GM12872 (cell line): ENCODE measurements at regions not wholly inside any gene's neighbourhood (a gene's known extent, or its start where the extent isn't known, plus 50 kb on each side); places are given as distances from the start of the nearest gene placed in this dataset.

Source experiments
- TF ChIP-seq, protein P1 (sequence below): IDR thresholded peaks from 3 replicates; pipeline ENCODE4 v1.5.1; 2011; ENCODE audit warnings: low read depth, mild to moderate bottlenecking, low read length, moderate library complexity; ENCODE audit not compliant: insufficient read depth

DNA sequence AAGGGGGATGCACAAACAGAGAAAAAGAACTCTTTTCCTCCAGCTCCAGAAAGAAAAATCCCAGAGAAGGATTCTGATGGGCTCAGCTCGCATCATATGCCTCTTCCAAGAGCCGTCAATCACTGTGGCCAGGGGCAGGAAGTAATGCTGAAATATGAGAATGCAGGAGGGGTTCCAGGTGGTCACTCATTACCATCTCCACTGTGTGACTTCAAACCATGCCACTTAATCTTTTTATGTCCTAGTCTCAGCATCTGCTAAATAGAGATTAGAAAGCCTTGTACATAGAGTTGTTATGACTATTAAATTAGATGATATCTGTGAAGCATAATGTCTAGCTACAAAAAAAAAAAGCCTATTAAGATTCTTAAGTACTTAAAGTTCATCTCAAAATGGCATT, 65.6 kb upstream of the FICD start:
- TF ChIP-seq, protein P1, sequence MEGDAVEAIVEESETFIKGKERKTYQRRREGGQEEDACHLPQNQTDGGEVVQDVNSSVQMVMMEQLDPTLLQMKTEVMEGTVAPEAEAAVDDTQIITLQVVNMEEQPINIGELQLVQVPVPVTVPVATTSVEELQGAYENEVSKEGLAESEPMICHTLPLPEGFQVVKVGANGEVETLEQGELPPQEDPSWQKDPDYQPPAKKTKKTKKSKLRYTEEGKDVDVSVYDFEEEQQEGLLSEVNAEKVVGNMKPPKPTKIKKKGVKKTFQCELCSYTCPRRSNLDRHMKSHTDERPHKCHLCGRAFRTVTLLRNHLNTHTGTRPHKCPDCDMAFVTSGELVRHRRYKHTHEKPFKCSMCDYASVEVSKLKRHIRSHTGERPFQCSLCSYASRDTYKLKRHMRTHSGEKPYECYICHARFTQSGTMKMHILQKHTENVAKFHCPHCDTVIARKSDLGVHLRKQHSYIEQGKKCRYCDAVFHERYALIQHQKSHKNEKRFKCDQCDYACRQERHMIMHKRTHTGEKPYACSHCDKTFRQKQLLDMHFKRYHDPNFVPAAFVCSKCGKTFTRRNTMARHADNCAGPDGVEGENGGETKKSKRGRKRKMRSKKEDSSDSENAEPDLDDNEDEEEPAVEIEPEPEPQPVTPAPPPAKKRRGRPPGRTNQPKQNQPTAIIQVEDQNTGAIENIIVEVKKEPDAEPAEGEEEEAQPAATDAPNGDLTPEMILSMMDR: no peak

DNA sequence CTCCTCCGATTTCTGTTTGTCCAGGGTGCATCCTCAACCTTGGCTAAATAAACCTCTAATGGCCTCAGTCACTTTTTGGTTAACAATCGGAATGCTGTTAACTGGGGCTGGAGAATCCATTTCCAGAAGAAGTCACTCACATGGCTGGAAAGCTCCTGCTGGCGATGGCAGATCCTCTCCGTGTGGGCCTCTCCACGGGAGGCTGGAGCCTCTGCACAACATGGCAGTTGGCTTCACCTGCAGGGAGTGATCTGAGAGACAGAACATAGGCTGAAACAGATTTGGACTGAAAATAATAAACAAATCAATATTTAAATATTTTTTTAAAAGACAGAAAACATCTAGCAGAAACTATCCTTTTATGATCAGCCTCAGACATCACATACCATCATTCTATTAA, 66.8 kb upstream of the FICD start:
- TF ChIP-seq, protein P1: no peak

DNA sequence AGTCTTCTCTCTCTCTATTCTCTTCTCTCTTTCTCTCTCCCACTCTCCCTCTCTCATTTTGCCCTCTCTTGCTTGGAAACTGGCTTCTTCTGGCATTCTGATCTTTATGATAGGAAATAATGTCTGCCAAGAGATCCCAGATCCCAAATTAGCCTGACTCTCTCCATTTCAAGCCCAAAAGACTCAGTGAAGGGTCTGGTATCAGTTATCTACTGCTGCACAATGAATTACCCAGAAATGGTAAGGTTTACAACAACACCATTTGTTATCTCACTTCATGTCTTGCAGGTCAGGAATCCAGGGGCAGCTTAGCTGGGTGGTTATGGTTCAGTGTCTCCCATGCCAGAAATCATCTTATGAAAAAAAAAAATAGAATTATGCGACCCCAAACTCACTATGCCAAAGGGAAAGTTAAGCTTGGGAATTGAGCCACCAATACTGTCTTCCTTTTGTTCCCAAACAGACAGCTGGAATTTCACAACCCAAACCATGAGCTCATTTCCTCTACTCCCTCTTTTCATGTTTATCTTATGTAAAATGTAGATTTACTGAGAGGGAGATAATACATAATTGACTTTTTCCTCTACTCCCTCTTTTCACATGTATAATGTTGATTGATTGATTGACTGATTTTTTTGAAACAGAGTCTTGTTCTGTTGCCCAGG, 67.8 kb upstream of the FICD start:
- TF ChIP-seq, protein P1: no peak

DNA sequence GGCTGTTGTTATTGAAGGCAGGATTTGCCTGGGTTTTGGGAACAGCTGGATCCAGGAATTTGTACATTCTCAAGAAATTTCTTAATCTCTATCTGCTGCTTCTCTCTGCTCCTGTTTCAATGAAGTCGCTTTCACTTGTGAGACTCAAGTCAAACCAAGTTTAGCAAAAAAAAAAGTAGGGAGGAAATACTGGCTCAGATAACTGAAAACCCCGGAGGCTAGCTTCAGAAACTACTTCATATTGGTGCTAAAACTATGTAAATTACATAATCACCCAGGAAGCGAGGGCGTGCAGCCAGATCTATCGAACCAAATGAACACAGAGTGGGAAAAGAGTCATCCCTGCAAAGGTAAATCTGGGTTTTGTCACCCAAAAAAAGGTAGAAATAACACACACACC, 68.3 kb upstream of the FICD start:
- TF ChIP-seq, protein P1: no peak

DNA sequence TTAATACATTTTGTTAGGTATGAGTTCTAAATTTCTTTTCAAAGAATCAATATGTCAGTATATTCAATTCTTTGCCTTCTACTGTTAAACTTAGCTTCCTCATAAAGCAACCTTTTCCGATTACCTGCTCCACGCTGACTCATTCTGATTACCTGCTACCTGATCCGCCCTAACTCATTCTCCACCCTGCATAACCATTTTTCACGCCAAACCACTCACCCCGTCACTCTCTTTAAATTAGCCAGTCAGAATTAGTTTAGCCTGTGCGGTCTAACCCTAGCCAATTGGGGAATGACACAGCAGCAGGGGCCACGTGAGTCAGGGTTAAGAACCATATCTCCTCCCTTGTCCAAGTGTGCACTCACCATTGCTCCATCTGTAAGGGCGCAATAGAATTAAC, 72.2 kb upstream of the FICD start:
- TF ChIP-seq, protein P1: no peak

DNA sequence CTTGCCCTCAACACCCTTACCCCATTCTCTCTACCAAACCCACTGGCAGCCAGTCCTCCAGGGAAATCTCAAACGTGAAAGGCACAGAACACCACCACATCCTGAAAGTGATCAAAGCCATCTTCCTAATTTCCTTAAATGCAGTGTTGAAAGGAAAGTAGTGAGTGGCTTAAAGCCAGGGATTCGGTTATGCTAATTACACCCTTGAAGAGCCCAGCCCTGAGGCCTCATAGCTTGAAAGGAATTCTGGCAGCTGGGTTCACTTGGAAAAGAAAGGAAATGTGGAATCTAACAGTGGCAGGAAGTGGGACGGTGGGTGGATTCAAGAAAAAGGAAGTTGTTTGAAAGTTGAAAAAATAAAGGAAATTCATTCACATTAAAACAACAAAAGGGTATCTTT, 73.0 kb upstream of the FICD start:
- TF ChIP-seq, protein P1: no peak

DNA sequence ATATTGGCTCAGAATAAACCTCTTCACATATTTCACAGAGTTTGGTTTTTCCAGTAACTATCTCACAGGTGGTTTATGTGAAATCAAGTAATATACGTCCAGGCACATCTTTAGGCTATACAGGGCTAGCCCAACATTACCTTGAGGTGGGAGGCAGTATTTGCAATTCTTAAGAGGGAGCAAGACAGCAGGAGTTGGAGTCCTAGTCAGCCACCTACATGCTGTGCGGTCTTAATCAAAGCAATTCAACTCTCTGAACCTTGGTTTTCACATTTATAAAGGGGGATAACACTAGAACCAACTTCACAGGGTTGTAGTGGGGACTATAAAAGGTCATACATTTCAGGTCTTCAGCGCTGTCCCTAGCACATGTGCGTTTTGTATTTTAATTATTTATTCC, 73.5 kb upstream of the FICD start:
- TF ChIP-seq, protein P1: no peak

DNA sequence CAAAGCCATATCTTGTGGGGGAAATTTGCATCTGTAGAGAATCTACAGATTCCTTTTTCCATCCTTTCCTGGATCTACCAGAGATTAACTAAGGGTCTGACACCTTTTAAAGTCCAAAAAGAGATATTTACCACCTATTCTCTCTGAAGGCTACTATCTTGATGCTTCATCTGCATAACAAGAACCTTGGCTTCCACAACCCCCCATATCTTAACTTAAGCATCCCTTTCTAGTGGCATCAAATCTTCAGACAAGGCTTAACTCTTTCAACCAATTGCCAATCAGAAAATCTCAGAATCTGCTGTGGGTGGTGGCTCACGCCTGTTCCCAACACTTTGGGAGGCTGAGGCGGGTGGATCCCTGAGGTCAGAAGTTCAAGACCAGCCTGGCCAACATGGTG, 74.3 kb upstream of the FICD start:
- TF ChIP-seq, protein P1: no peak
